K562 (cell line): ENCODE measurements at regions not wholly inside any gene's neighbourhood (a gene's known extent, or its start where the extent isn't known, plus 50 kb on each side); places are given as distances from the start of the nearest gene placed in this dataset.

ENCODE experiments used
- ATAC-seq: fragments of 200-7000 bp; cut with Tn5 transposase; 3 replicates; pipeline ENCODE4 v1.9.1; 2020; ENCODE audit warnings: moderate library complexity
- BruUV-seq: library from RNA; stranded (reverse); fragments of 400-500 nt; replicated peaks from 2 replicates; lab custom pipeline; 2021; lab: Mats Ljungman, UMichigan
- CTCF ChIA-PET: fragments of 300-600 bp; formaldehyde crosslinking; extraction: SDS; loops from one replicate; lab custom pipeline; 2021; ENCODE audit warnings: low intra/inter-chr PET ratio; lab: Yijun Ruan, JAX
- POLR2A ChIA-PET: fragments of 300-600, 350-650 bp; sonication (Branson Sonifier 250); formaldehyde crosslinking; extraction: SDS; loops from one replicate; lab custom pipeline; 2021; ENCODE audit warnings: antibody characterized with exemption, inconsistent platforms; lab: Yijun Ruan, JAX
- DNase-seq, 4 experiments: peaks; one replicate each; pipeline versions ENCODE4 v3.0.0 to v3.0.0-alpha.2; 2011 to 2018; ENCODE audit warnings: low spot score in 3 of 4, mixed read lengths in 3 of 4; ENCODE audit errors: extremely low read depth in 1 of 4
- FAIRE-seq: peaks from 2 replicates; lab custom pipeline; 2011; peaks lifted over from hg19 to GRCh38; lab: Jason Lieb, UNC
- H2AFZ ChIP-seq: 2 replicates; pipeline ENCODE4 v1.6.0; 2011; ENCODE audit warnings: low read depth, low read length, control low read depth, inconsistent platforms
- H3K27ac ChIP-seq: fragments of 200-600 bp; 3 replicates; pipeline ENCODE4 v1.8.0; 2011; ENCODE audit warnings: low read depth, mild to moderate bottlenecking, control low read depth, inconsistent platforms, low read length, moderate library complexity, mixed read lengths; ENCODE audit errors: extremely low read depth
- H3K27me3 ChIP-seq, 2 experiments: fragments of 300-600 bp in 1 of 2; 2 replicates in 1 of 2; 3 replicates in 1 of 2; pipeline versions ENCODE4 v1.6.0 to v1.8.0; 2011; ENCODE audit warnings: inconsistent platforms in 2 of 2, low read length in 2 of 2, mild to moderate bottlenecking in 1 of 2, mixed read lengths in 1 of 2, moderate library complexity in 1 of 2; ENCODE audit not compliant: control insufficient read depth in 2 of 2, insufficient read depth in 2 of 2
- H3K36me3 ChIP-seq: fragments of 300-600 bp; 3 replicates; pipeline ENCODE4 v1.8.0; 2011; ENCODE audit warnings: mild to moderate bottlenecking, low read length, inconsistent platforms; ENCODE audit not compliant: control insufficient read depth, insufficient read depth
- H3K4me1 ChIP-seq, 2 experiments: fragments of 200-600 bp in 1 of 2; replicated peaks in 1 of 2; 2 replicates in 1 of 2; 3 replicates in 1 of 2; pipeline versions ENCODE4 v1.5.1 to v1.8.0; 2011; ENCODE audit warnings: inconsistent platforms in 2 of 2, low read length in 2 of 2, mild to moderate bottlenecking in 1 of 2, mixed read lengths in 1 of 2, moderate library complexity in 1 of 2; ENCODE audit not compliant: control insufficient read depth in 2 of 2, insufficient read depth in 2 of 2
- H3K4me2 ChIP-seq: 2 replicates; pipeline ENCODE4 v1.6.1; 2011; ENCODE audit warnings: low read length, control low read depth, inconsistent platforms, mixed read lengths; ENCODE audit not compliant: insufficient read depth
- H3K4me3 ChIP-seq: fragments of 200-600 bp; sonication (generic), shearing (Covaris generic); 2 replicates; pipeline ENCODE4 v1.5.1; 2016; ENCODE audit warnings: control low read depth, inconsistent platforms
- H3K79me2 ChIP-seq: fragments of 200-600 bp; 3 replicates; pipeline ENCODE4 v1.8.0; 2011; ENCODE audit warnings: low read length, inconsistent platforms; ENCODE audit not compliant: control insufficient read depth, insufficient read depth
- H3K9ac ChIP-seq, 2 experiments: 2 replicates each; pipeline versions ENCODE4 v1.6.0 to v1.6.1; 2011; ENCODE audit warnings: low read depth in 2 of 2, low read length in 2 of 2, control low read depth in 1 of 2, inconsistent platforms in 1 of 2, mild to moderate bottlenecking in 1 of 2, mixed read lengths in 1 of 2; ENCODE audit not compliant: insufficient read depth in 1 of 2
- H3K9me1 ChIP-seq: one replicate; pipeline ENCODE4 v1.6.0; 2011; ENCODE audit warnings: inconsistent platforms, mild to moderate bottlenecking, low read length, moderate library complexity; ENCODE audit not compliant: control insufficient read depth, insufficient read depth
- H3K9me3 ChIP-seq: replicated peaks from 2 replicates; pipeline ENCODE4 v1.5.1; 2011; ENCODE audit warnings: low read depth, low read length, inconsistent platforms; ENCODE audit not compliant: control insufficient read depth, insufficient read depth
- H4K20me1 ChIP-seq: replicated peaks from 2 replicates; pipeline ENCODE4 v1.6.1; 2011; ENCODE audit warnings: low read length, inconsistent platforms, mixed read lengths; ENCODE audit not compliant: control insufficient read depth, insufficient read depth
- HDAC2 ChIP-seq: fragments of 450-650 bp; IDR thresholded peaks from 2 replicates; pipeline ENCODE4 v1.6.1; 2016; ENCODE audit warnings: mild to moderate bottlenecking
- HDAC8 ChIP-seq: fragments of 450-650 bp; IDR thresholded peaks from 2 replicates; pipeline ENCODE4 v1.6.1; 2016; ENCODE audit warnings: mild to moderate bottlenecking, missing genetic modification characterization, moderate library complexity, missing compliant biosample characterization
- ZNF592 ChIP-seq: fragments of 450-650 bp; IDR thresholded peaks from 2 replicates; pipeline ENCODE4 v1.6.1; 2017; ENCODE audit warnings: antibody characterized with exemption, mild to moderate bottlenecking
- whole genome bisulfite sequencing: fragments of 100-300 bp; shearing (Covaris generic); methylation state at CpG from one replicate; pipeline ENCODE4 v1.1.6; 2016; ENCODE audit warnings: low coverage, mixed read lengths; ENCODE audit not compliant: insufficient coverage; ENCODE audit errors: missing lambda C conversion rate; 5-methylcytosine and 5-hydroxymethylcytosine counted together
- in situ Hi-C: fragments of 300-500 bp; cut with MboI; formaldehyde crosslinking; loops from 4 replicates; pipeline ENCODE4 v1.15.0; 2018; ENCODE audit warnings: inconsistent platforms, mixed read lengths
- intact Hi-C: fragments of 100-400 bp; cut with micrococcal nuclease; formaldehyde crosslinking; loops from 2 replicates; pipeline ENCODE4 v1.14.2; 2022

GRCh38 chr16:76226011-76226410 lies 51.2 kb upstream of the CNTNAP4 start:
- Histone ChIP-seq H3K4me3 (no peak overlapping the region), H3K9ac (no peak overlapping the region), H3K36me3 (no peaks in the 10 kb centered on the region), H3K27me3 (no peaks in the 10 kb centered on the region), H3K79me2 (no peaks in the 10 kb centered on the region), H2AFZ (no peak overlapping the region), H3K27ac (no peak overlapping the region), H4K20me1 (no peaks in the 10 kb centered on the region), H3K4me1 (no peaks in the 10 kb centered on the region), H3K9me3 (no peaks in the 10 kb centered on the region), H3K4me2 (no peak overlapping the region), H3K9me1 (no peaks in the 10 kb centered on the region)
- no TSS peak for BruUV-seq
- FAIRE-seq (no peak), DNase-seq (no peak), ATAC-seq (no peak)
- in situ Hi-C loops (no loop called here), intact Hi-C loops (no loop called here)
- TF ChIP-seq HDAC8 (tag): no peak
- no peak for TF ChIP-seq HDAC2
- no peak for TF ChIP-seq ZNF592
- CTCF ChIA-PET: no interaction called here
- WGBS: under 1% methylated on average over 14 of the region's 14 CpGs
- POLR2A ChIA-PET: no interaction called here
